Tibial nerve (tissue), 4 donors: ENCODE measurements at regions not wholly inside any gene's neighbourhood (a gene's known extent, or its start where the extent isn't known, plus 50 kb on each side); places are given as distances from the start of the nearest gene placed in this dataset.
"Not testable (repeated sequence)": the region's sequence is repeated elsewhere in the genome, so short reads cannot be mapped to it uniquely, and the experiment has no call there.

Experiments
- DNase-seq, 2 donors: peaks; one replicate each; pipeline ENCODE4 v3.0.0-alpha.2; 2019; ENCODE audit warnings: low spot score in 2 of 2
- H3K27ac ChIP-seq, 4 donors: fragments of 200-600 bp; sonication (generic) in 3 of 4; one replicate each; pipeline ENCODE4 v1.5.1; 2017 to 2019; ENCODE audit warnings: mild to moderate bottlenecking in 1 of 4
- H3K27me3 ChIP-seq, 2 donors: fragments of 200-600 bp; sonication (generic) in 1 of 2; one replicate each; pipeline versions ENCODE4 v1.5.1 to v1.6.0; 2017 to 2019
- H3K36me3 ChIP-seq, 3 donors: fragments of 200-600 bp; sonication (generic); one replicate each; pipeline ENCODE4 v1.5.1; 2018 to 2019
- H3K4me1 ChIP-seq, 4 donors: fragments of 200-600 bp; sonication (generic) in 3 of 4; one replicate each; pipeline ENCODE4 v1.5.1; 2017 to 2019
- H3K4me3 ChIP-seq, 4 donors: fragments of 200-600 bp; sonication (generic) in 3 of 4; one replicate each; pipeline ENCODE4 v1.5.1; 2017 to 2019; ENCODE audit warnings: mild to moderate bottlenecking in 1 of 4, moderate library complexity in 1 of 4
- H3K9me3 ChIP-seq, 4 donors: fragments of 200-600 bp; sonication (generic) in 3 of 4; one replicate each; pipeline ENCODE4 v1.5.1; 2017 to 2019
- EP300 ChIP-seq, 2 donors: sonication (generic); formaldehyde crosslinking; IDR thresholded peaks; one replicate each; pipeline ENCODE4 v1.6.1; 2017; ENCODE audit warnings: antibody characterized with exemption in 2 of 2, mild to moderate bottlenecking in 1 of 2
- POLR2A ChIP-seq, 2 donors: fragments of 450-650 bp; IDR thresholded peaks; one replicate each; pipeline ENCODE4 v1.6.1; 2017; ENCODE audit warnings: antibody characterized with exemption in 2 of 2, mild to moderate bottlenecking in 2 of 2, moderate library complexity in 2 of 2
- WGBS, 2 donors: methylation state at CpG; one replicate each; pipeline ENCODE4 v1.1.5; 2018; 5-methylcytosine and 5-hydroxymethylcytosine counted together
- TF ChIP-seq, protein P1 (sequence below), 5 experiments: fragments of 200-600 bp in 3 of 5; fragments of 450-650 bp in 2 of 5; sonication (generic) in 3 of 5; IDR thresholded peaks; one replicate each; pipeline ENCODE4 v1.5.1; 2016 to 2019; ENCODE audit warnings: antibody characterized with exemption in 5 of 5, mild to moderate bottlenecking in 3 of 5, moderate library complexity in 2 of 5

GRCh38 chr6:74181471-74181870 lies 485.5 kb downstream of the CD109 start:
- Histone ChIP-seq H3K27me3 (no peaks in the 10 kb centered on the region), H3K4me1 (peaks cover 0 to under 1% (median 0%) of the 10 kb centered on the region in 4 donors), H3K4me3 (no peak overlapping the region), H3K27ac (no peak overlapping the region), H3K9me3 (peaks cover 0 to 8% (median 0%) of the 10 kb centered on the region in 4 donors), H3K36me3 (no peaks in the 10 kb centered on the region)
- TF ChIP-seq POLR2A (IDR thresholded peaks at IDR 0.05), result no peak
- no peak for TF ChIP-seq EP300 (IDR thresholded peaks at IDR 0.05)
- TF ChIP-seq, protein P1, sequence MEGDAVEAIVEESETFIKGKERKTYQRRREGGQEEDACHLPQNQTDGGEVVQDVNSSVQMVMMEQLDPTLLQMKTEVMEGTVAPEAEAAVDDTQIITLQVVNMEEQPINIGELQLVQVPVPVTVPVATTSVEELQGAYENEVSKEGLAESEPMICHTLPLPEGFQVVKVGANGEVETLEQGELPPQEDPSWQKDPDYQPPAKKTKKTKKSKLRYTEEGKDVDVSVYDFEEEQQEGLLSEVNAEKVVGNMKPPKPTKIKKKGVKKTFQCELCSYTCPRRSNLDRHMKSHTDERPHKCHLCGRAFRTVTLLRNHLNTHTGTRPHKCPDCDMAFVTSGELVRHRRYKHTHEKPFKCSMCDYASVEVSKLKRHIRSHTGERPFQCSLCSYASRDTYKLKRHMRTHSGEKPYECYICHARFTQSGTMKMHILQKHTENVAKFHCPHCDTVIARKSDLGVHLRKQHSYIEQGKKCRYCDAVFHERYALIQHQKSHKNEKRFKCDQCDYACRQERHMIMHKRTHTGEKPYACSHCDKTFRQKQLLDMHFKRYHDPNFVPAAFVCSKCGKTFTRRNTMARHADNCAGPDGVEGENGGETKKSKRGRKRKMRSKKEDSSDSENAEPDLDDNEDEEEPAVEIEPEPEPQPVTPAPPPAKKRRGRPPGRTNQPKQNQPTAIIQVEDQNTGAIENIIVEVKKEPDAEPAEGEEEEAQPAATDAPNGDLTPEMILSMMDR (IDR thresholded peaks at IDR 0.05), result no peak
- DNase-seq, result no peak

GRCh38 chr6:74177506-74177905 lies 481.5 kb downstream of the CD109 start:
- DNase-seq, result no peak
- no peaks in the 10 kb centered on the region for H3K36me3 ChIP-seq
- H3K27me3 ChIP-seq, result no peaks in the 10 kb centered on the region
- no peak for TF ChIP-seq POLR2A (IDR thresholded peaks at IDR 0.05)
- TF ChIP-seq, protein P1 (IDR thresholded peaks at IDR 0.05), result no peak
- TF ChIP-seq EP300 (IDR thresholded peaks at IDR 0.05), result no peak
- no peak overlapping the region for H3K27ac ChIP-seq
- H3K9me3 ChIP-seq, result peaks cover 0 to 5% (median 0%) of the 10 kb centered on the region in 4 donors
- WGBS, 2 donors, result 73 to 75% methylated on average over 4 of the region's 4 CpGs
- no peak overlapping the region for H3K4me3 ChIP-seq
- H3K4me1 ChIP-seq, result no peaks in the 10 kb centered on the region

DNA sequence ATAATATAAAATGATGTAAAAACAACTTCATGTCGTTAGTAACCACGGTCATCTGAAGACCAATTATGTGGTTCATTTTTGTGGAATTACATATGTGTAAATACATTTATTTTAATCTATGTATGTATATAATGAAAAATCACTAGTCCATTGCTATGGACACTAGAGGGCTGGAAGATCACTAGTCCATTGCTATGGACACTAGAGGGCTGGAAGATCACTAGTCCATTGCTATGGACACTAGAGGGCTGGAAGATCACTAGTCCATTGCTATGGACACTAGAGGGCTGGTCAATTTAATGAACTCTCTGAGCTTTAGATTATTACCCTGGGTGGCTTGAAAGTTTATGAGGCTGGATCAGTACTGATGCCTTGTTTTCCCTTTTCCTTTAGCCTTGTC lies 474.5 kb downstream of the CD109 start:
- not testable (repeated sequence) for H3K4me3 ChIP-seq, H3K9me3 ChIP-seq, DNase-seq, H3K36me3 ChIP-seq, H3K27ac ChIP-seq, H3K27me3 ChIP-seq
- WGBS, 2 donors, result 87 to 92% methylated on average over 2 of the region's 2 CpGs
- peaks cover 0 to 11% (median 0%) of the 10 kb centered on the region in 4 donors for H3K4me1 ChIP-seq

DNA sequence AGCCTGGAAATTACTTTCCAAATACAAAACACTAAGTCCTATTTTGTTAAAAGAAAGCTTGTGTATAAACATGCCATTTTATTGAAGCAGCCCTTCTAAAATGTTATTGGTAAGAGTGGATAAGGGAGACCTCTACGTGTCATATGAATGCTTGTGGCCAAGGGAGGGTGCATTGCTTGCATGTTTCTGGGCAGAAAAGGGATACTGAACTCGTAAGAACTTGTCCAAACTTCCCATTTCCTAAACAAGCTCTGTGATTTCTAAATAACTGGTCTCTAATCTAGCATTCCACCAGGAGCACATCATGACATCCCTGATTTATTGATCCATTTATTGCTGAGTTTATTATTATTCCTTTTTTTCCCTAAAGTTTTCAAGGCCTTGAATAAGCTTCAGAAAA lies 474.1 kb downstream of the CD109 start:
- WGBS, 2 donors, result 46 to 57% methylated on average over 2 of the region's 2 CpGs
- Histone ChIP-seq H3K27ac (no peak overlapping the region), H3K27me3 (no peaks in the 10 kb centered on the region), H3K9me3 (no peaks in the 10 kb centered on the region), H3K4me3 (no peak overlapping the region), H3K4me1 (peaks cover 0 to 11% (median 0%) of the 10 kb centered on the region in 4 donors), H3K36me3 (no peaks in the 10 kb centered on the region)
- no peak for DNase-seq
- TF ChIP-seq EP300 (IDR thresholded peaks at IDR 0.05) (no peak), POLR2A (IDR thresholded peaks at IDR 0.05) (no peak)

- Histone ChIP-seq H3K4me3 (no peak overlapping the region), H3K27ac (no peak overlapping the region), H3K4me1 (peaks cover 0 to 11% (median 0%) of the 10 kb centered on the region in 4 donors), H3K36me3 (no peaks in the 10 kb centered on the region), H3K9me3 (no peaks in the 10 kb centered on the region), H3K27me3 (no peaks in the 10 kb centered on the region)
- TF ChIP-seq POLR2A (IDR thresholded peaks at IDR 0.05) (no peak), EP300 (IDR thresholded peaks at IDR 0.05) (no peak)
- TF ChIP-seq, protein P1 (IDR thresholded peaks at IDR 0.05), result no peak
- no peak for DNase-seq
- 36 to 53% methylated on average over 1 of the region's 1 CpG for WGBS, 2 donors
Measured at GRCh38 chr6:74167976-74168375, 472.0 kb downstream of the CD109 start.

- H3K4me3 ChIP-seq, result no peak overlapping the region
- H3K9me3 ChIP-seq, result no peaks in the 10 kb centered on the region
- WGBS, 2 donors, result 21% methylated on average over 1 of the region's 1 CpG
- H3K4me1 ChIP-seq, result peaks cover 0 to 11% (median 0%) of the 10 kb centered on the region in 4 donors
- no peak overlapping the region for H3K27ac ChIP-seq
- H3K36me3 ChIP-seq, result no peaks in the 10 kb centered on the region
- no peaks in the 10 kb centered on the region for H3K27me3 ChIP-seq
- no peak for DNase-seq
- TF ChIP-seq, protein P1 (IDR thresholded peaks at IDR 0.05), result no peak
- TF ChIP-seq EP300 (IDR thresholded peaks at IDR 0.05), result no peak
- TF ChIP-seq POLR2A (IDR thresholded peaks at IDR 0.05), result no peak
Measured at GRCh38 chr6:74167511-74167910, 471.5 kb downstream of the CD109 start.
